Adrenal gland (tissue), 5 donors: ENCODE measurements at regions not wholly inside any gene's neighbourhood (a gene's known extent, or its start where the extent isn't known, plus 50 kb on each side); places are given as distances from the start of the nearest gene placed in this dataset.
"Not testable (repeated sequence)": the region's sequence is repeated elsewhere in the genome, so short reads cannot be mapped to it uniquely, and the experiment has no call there.

ENCODE experiments used
- POLR2A ChIP-seq, 2 donors: fragments of 450-650 bp; IDR thresholded peaks; one replicate each; pipeline ENCODE4 v1.6.1; 2017; ENCODE audit warnings: antibody characterized with exemption in 2 of 2, mild to moderate bottlenecking in 2 of 2, moderate library complexity in 1 of 2
- TF ChIP-seq, protein P1 (sequence below), 6 experiments: fragments of 450-650 bp in 4 of 6; fragments of 200-600 bp in 2 of 6; sonication (generic) in 1 of 6; IDR thresholded peaks; 1 replicate in 5 of 6; 2 replicates in 1 of 6; pipeline versions ENCODE4 v1.5.1 to v1.8.0; 2016 to 2021; ENCODE audit warnings: antibody characterized with exemption in 6 of 6, mild to moderate bottlenecking in 2 of 6, moderate library complexity in 1 of 6
- donor health status: DM: no; HTN: no; CAD: no.

DNA sequence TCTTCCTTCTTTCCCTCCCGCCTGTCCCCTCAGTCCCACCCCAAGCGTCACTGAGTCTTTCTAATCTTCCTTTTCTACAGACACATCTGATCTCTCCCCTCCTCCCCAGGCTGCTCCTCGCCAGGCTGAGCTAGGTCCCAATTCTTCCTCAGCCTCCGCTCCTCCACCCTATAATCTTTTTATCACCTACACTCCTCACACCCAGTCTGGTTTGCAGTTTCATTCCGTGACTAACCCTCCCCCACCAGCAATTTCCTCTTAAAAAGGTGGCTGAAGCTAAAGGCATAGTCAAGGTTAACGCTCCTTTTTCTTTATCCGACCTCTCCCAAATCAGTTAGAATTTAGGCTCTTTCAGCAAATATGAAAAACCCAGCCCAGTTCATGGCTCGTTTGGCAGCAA, 325.8 kb downstream of the PCDH20 start:
- TF ChIP-seq, protein P1, sequence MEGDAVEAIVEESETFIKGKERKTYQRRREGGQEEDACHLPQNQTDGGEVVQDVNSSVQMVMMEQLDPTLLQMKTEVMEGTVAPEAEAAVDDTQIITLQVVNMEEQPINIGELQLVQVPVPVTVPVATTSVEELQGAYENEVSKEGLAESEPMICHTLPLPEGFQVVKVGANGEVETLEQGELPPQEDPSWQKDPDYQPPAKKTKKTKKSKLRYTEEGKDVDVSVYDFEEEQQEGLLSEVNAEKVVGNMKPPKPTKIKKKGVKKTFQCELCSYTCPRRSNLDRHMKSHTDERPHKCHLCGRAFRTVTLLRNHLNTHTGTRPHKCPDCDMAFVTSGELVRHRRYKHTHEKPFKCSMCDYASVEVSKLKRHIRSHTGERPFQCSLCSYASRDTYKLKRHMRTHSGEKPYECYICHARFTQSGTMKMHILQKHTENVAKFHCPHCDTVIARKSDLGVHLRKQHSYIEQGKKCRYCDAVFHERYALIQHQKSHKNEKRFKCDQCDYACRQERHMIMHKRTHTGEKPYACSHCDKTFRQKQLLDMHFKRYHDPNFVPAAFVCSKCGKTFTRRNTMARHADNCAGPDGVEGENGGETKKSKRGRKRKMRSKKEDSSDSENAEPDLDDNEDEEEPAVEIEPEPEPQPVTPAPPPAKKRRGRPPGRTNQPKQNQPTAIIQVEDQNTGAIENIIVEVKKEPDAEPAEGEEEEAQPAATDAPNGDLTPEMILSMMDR (IDR thresholded peaks at IDR 0.05): not testable (repeated sequence)
- not testable (repeated sequence) for TF ChIP-seq POLR2A (IDR thresholded peaks at IDR 0.05)
